Sciatic nerve (tissue), 2 donors: ENCODE measurements at regions not wholly inside any gene's neighbourhood (a gene's known extent, or its start where the extent isn't known, plus 50 kb on each side); places are given as distances from the start of the nearest gene placed in this dataset.

Source experiments
- ATAC-seq: fragments of 200-7000 bp; cut with Tn5 transposase; one replicate; pipeline ENCODE4 v1.9.1; 2020; ENCODE audit warnings: mild to moderate bottlenecking, moderate library complexity
- DNase-seq: peaks from one replicate; pipeline ENCODE4 v3.0.0-alpha.2; 2020; ENCODE audit warnings: low spot score
- intact Hi-C: fragments of 100-400 bp; cut with DNase I; formaldehyde crosslinking; loops from one replicate; pipeline ENCODE4 v1.14.2; 2022
- donor health status: DM: no; HTN: no; CAD: no.
- donor health status: DM: no; HTN: no; CAD: no.

DNA sequence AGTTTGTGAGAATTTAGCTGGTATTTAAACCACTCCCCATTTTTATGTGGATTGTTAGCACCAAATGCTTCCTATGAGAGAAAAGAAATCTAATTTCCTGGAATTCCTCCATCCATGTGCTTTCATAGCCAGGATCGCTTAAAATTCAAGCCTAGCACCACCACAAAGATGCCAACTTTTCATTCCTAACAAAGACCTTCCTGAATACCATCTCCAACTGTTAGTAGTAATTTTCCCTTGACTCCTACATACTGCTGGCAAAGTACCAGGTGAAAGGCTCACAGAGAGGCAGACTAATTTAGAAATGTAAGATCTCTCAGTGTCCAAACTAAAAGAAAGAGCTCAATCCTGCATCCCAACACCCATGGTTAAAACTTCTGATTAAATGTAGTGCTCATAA, 386.3 kb downstream of the KCTD12 start:
- intact Hi-C loops = no loop called here
- no peak for DNase-seq
- ATAC-seq = no peak

GRCh38 chr13:76489274-76489673, 396.9 kb downstream of the KCTD12 start:
- ATAC-seq = peak; percentile 73
- intact Hi-C loops = no loop called here

GRCh38 chr13:76481738-76482137, 404.5 kb downstream of the KCTD12 start:
- ATAC-seq (no peak), DNase-seq (no peak)
- intact Hi-C loops = no loop called here

More at GRCh38 chr13:76489274-76489673, 396.9 kb downstream of the KCTD12 start:
- DNase-seq = no peak

GRCh38 chr13:76474966-76475365, 411.2 kb downstream of the KCTD12 start:
- DNase-seq = no peak
- ATAC-seq = no peak
- intact Hi-C loops = loop anchor here (5.0 to 10.0 kb wide), 2 partner anchors 490 to 603 kb away; no protein-coding TSS in a partner anchor

- DNase-seq = no peak
- no peak for ATAC-seq
- intact Hi-C loops = loop anchor here (5.0 to 10.0 kb wide), 2 partner anchors 490 to 602 kb away; no protein-coding TSS in a partner anchor
Measured at GRCh38 chr13:76474356-76474755, 411.8 kb downstream of the KCTD12 start.

- peak; percentile 96 for ATAC-seq
- intact Hi-C loops = loop anchor here (5.0 to 10.0 kb wide), 2 partner anchors 491 to 601 kb away; no protein-coding TSS in a partner anchor
- DNase-seq = peak; percentile 84
Measured at GRCh38 chr13:76473552-76474134, 412.6 kb downstream of the KCTD12 start.

- intact Hi-C loops = loop anchor here (5.0 to 10.0 kb wide), 2 partner anchors 492 to 601 kb away; no protein-coding TSS in a partner anchor
- no peak for ATAC-seq
- DNase-seq = no peak
Measured at GRCh38 chr13:76472916-76473315, 413.3 kb downstream of the KCTD12 start.

DNA sequence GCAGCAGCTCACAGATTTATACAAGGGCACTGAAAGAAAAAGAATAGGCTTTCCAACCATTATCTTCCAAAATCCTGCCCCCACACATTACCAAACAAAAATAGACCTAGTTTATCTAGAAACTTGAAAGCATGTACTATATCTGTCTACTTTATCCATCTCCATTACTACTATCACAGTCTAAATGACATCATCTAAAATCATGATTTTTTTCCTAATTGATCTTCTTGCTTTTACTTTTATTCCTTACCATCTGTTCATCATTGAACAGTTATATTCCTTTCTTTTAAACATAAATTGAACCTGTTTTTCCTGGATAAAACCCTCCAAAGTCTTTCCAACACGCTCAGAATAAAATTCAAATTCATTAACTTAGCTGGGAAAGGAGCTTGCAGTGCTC, 414.7 kb downstream of the KCTD12 start:
- DNase-seq (no peak), ATAC-seq (no peak)
- intact Hi-C loops = loop anchor here (5.0 to 10.0 kb wide), 2 partner anchors 493 to 599 kb away; no protein-coding TSS in a partner anchor

- ATAC-seq = no peak
- DNase-seq = no peak
- intact Hi-C loops = loop anchor here (5.0 to 10.0 kb wide), 2 partner anchors 494 to 599 kb away; no protein-coding TSS in a partner anchor
Measured at GRCh38 chr13:76470991-76471390, 415.2 kb downstream of the KCTD12 start.

- intact Hi-C loops = no loop called here
- no peak for ATAC-seq
- DNase-seq = no peak
Measured at GRCh38 chr13:76466043-76466442, 420.2 kb downstream of the KCTD12 start.

DNA sequence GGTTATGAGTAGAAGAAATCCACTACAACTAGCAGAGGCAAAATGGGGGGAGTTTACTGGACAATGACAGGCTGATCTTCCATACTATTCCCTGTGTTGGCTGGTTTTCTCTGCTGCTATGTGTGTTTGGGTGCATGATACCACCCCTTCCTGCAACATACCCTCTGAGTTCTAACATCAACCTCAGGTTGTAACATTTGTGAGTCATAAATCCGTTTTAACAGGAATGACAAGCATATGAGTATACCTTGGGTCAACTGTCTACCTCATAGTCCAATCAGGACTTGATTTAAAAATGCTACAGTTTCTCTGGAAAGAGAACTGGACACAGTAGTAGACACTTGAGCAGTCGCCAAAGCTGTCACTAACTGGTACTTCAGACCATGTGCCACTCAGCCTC, 422.9 kb downstream of the KCTD12 start:
- DNase-seq (no peak), ATAC-seq (no peak)
- intact Hi-C loops = no loop called here

DNA sequence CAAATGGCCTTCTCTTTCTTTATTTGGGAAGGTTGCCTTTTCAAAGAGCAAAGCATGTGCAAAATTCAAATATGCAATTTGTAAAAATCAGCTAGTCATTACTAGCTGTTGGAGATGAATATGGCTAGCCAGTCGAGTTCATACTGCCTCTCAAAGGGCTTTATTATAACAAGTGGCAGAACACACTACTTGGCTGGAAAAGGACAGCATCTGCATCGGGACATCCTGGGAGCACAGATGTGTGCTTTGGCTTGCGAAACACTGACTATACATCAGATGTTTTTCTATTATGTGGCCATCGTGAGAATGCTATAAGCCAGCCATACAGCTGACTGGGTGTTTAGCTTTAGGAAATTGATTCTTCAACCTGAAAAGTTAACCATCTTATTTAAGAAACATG, 424.2 kb downstream of the KCTD12 start:
- no peak for DNase-seq
- intact Hi-C loops = no loop called here
- peak; percentile 59 for ATAC-seq

DNA sequence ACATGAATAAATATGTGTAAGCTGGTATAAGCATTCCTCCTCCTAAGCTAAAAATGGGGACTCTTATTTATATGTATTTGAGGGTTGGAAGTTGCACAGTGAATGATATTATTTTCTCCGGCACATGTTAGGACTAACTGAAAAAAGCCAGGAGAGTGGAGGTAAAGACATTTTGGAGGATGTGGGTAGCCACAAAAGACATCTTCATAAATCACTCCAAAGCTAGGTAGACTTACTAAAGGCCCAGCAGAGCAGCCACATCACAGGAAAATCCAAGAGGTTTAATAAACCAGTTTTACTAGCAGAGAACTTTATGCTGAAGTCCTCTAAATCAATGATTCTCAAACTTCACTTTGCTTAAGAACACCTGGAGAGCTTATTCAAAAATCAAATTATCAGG, 424.7 kb downstream of the KCTD12 start:
- intact Hi-C loops = no loop called here
- DNase-seq (no peak), ATAC-seq (no peak)

DNA sequence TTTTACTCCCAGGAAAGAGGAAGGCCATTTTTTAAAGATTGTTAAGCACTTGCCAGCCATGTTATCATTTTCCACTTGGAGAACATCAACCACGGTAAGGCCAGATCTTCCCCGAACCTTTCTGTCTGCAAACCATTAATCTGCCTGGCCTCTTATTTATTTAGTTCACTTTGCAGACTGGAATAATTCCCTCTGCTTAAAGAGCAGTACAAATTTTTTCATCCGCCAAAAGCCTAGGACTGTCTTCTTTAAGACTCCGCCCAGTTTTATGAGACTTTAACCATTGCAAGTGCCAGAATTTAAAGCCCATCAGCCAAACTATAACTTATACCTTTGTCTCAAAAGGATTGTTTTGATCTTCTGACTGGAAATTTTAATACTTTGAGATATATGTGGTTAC, 426.3 kb downstream of the KCTD12 start:
- DNase-seq (no peak), ATAC-seq (no peak)
- intact Hi-C loops = no loop called here

GRCh38 chr13:76455960-76456359, 430.2 kb downstream of the KCTD12 start:
- no peak for DNase-seq
- ATAC-seq = no peak
- intact Hi-C loops = no loop called here

DNA sequence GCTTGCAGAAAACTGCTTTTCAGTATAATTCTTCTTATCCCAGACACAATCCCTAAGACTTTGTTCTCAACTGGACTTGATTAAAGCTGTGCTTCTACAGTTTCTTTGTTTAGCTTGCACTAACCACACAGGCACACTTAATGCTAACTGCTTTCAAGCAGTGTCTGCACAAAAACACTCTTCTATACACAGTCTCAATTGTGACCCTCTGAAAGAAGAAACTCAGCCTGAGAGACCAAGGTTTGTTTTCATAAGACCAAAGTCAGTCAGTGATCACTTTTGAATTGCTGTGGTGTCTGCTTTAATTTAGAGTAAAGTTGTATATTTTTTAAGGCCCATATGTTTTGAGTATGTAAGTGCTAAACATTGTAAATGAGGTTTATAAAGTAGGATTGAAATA, 431.2 kb downstream of the KCTD12 start:
- intact Hi-C loops = no loop called here
- DNase-seq = no peak
- no peak for ATAC-seq

- no peak for ATAC-seq
- intact Hi-C loops = no loop called here
- DNase-seq = no peak
Measured at GRCh38 chr13:76449716-76450115, 436.5 kb downstream of the KCTD12 start.

DNA sequence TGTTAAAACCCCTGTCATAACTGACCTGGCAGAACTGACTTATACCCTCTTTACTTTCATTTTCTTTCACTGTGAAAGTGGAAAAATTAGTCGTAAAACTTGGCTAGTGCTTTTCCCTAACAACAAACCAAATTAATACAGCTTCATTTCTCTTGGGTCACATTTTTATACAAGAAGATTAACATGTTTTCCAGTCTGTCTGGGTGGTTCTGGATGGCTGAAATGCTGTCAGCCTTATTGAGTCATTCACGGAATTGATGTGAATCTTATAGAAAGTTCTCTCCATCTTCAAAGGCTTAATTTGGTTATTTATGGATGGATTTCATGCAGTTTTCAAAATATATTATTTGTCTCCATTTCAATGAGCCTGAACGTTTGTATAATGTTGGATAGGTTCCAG, 440.0 kb downstream of the KCTD12 start:
- intact Hi-C loops = no loop called here
- DNase-seq (no peak), ATAC-seq (no peak)

DNA sequence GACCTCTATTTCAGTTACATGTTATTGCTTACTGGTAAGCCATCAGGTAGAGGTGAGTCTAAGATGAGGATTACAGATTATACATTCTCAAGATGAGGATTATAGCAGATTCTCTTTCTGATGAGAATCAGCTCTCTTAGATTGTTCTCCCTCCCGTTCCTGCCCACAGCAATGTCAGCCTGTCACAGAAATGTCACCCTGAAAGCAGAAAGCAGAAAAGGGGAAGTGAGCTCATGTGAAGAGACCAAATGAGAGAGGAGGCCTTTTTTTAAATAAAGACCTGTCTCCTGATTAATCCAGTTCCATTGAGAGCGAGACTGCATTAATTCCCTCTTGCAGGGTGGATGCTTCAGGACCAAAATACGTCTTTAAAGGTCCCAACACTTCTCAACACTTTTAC, 445.6 kb downstream of the KCTD12 start:
- no peak for ATAC-seq
- intact Hi-C loops = no loop called here
- no peak for DNase-seq

DNA sequence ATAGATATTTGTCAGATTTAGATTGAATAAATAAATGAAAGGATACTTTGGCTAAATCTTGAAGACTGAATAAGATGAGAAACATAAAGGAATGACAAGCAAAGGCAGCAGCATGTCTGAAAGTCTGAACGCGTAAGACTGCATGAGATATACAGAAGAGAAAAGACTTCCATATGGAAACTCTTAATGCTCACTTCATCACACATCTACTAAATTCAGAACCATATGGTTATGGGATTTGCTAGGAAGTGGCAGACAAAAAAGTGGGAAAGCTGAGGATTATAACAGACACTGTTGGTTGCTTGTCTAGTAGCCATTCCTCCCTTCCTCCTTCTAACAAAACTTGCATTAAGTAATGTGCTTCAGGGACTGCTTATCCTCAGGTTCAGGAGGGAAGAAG, 446.7 kb downstream of the KCTD12 start:
- intact Hi-C loops = no loop called here
- no peak for ATAC-seq
- DNase-seq = no peak

DNA sequence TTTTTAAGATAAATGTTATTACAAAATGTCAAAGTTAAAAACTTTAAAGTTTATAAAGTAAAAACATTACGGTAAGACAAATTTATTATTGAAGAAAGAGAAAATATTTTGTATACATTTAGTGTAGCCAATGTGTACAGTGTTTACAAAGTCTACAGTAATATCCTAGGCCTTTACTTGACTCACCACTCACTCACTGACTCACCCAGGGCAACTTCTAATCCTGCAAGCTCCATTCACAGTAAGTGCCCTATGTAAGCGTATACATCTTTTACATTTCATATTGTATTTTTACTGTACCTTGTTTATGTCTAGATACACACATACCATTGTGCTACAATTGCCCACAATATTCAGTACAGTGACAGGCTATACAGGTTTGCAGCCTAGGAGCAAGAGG, 448.2 kb downstream of the KCTD12 start:
- ATAC-seq (no peak), DNase-seq (no peak)
- intact Hi-C loops = no loop called here
